ENCODE measurements at regions not wholly inside any gene's neighbourhood (a gene's known extent, or its start where the extent isn't known, plus 50 kb on each side); places are given as distances from the start of the nearest gene placed in this dataset.
A peak's percentile ranks its signal among the peaks of the same experiment; 100 is the strongest.

GRCh38 chr14:65949711-65950516 is 536.3 kb upstream of the CCDC196 start:
- ChIA-PET POLR2A (no interaction called here), CTCF (interaction anchor here (1.1 to 5.8 kb wide), 5 partner anchors 9 to 786 kb away, joined by 3 to 59 read pairs (median 3); no protein-coding TSS in a partner anchor)
- peak; percentile 23 for DNase-seq (ENCODE audit: extremely low spot score)
- TF ChIP-seq, protein P1, sequence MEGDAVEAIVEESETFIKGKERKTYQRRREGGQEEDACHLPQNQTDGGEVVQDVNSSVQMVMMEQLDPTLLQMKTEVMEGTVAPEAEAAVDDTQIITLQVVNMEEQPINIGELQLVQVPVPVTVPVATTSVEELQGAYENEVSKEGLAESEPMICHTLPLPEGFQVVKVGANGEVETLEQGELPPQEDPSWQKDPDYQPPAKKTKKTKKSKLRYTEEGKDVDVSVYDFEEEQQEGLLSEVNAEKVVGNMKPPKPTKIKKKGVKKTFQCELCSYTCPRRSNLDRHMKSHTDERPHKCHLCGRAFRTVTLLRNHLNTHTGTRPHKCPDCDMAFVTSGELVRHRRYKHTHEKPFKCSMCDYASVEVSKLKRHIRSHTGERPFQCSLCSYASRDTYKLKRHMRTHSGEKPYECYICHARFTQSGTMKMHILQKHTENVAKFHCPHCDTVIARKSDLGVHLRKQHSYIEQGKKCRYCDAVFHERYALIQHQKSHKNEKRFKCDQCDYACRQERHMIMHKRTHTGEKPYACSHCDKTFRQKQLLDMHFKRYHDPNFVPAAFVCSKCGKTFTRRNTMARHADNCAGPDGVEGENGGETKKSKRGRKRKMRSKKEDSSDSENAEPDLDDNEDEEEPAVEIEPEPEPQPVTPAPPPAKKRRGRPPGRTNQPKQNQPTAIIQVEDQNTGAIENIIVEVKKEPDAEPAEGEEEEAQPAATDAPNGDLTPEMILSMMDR (IDR thresholded peaks at IDR 0.05; ENCODE audit: control extremely low read depth, extremely low read depth, low read depth, missing control alignments) = no peak

DNA sequence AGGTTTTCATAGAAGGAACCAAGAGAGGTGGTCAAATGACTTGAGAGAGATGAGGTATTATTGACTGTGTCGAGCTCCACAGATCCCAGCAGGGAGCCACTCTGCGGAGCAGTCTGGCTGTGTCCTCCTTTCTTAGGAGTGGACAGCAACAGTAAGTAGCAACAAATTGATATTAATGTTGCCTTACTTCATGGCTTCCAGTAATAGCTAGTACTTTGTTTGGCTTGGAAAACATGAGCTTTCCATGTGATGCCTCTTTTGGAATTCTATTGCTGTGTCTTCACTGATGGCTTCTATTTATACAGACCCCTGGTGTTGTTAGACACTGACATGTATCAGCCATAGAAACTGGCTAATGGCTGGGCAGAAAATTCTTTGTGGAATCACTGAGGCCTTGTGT is 531.2 kb upstream of the CCDC196 start:
- ChIA-PET POLR2A (no interaction called here), CTCF (interaction anchor here (1.1 to 1.6 kb wide), 4 partner anchors 12 to 791 kb away, joined by 3 to 6 read pairs (median 4); no protein-coding TSS in a partner anchor)
- DNase-seq (ENCODE audit: extremely low spot score) = no peak
- TF ChIP-seq, protein P1 (IDR thresholded peaks at IDR 0.05; ENCODE audit: control extremely low read depth, extremely low read depth, low read depth, missing control alignments) = no peak

- POLR2A ChIA-PET = no interaction called here
- no peak for DNase-seq (ENCODE audit: extremely low spot score)
Observed at GRCh38 chr14:65957631-65958205, 528.5 kb upstream of the CCDC196 start.

DNA sequence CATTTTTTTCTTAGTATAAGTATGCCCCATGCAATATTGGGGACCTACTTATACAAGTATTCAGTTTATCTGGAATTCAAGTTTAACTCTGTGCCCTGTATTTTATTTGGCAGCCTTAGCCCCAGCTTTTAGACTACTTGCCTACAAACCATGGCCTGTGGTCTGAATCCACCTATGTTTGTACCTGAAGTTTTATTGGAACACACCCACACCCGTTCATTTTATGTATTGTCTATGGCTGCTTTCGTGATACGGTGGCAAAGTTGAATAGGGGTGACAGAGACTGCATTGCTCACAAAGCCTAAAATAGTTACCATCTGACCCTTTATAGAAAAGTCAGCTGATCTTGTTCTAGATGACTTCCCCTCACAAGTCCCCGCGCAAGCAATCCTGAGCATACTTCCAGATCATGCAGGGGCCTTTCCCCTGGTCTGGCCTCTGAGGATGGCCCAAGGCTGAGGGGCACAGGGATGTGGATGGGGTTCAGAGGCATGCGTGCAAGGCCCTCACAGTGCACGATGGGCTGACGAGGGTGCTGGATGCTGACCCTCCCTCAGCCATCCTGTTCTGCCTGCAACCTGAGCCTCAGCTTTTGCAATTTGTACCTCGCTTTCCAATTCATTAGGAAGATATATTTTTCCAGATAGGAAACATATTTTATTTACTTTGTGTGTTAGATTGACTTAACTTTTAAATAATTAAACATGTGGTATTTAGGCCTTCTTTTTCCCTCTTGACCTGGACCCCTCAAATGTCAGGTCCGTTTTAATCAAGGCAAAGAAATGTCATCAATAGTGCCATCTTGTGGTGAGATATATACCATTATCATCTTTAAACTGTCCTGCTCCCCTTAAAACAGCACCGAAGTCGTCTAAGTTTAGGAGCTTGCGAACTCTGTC is 527.3 kb upstream of the CCDC196 start:
- CTCF ChIA-PET = interaction anchor here (0.6 to 6.5 kb wide), 19 partner anchors 8 to 1001 kb away, joined by 3 to 68 read pairs (median 4); partner anchors contain the start of gene FUT8
- POLR2A ChIA-PET = no interaction called here
- TF ChIP-seq, protein P1 (IDR thresholded peaks at IDR 0.05; ENCODE audit: control extremely low read depth, extremely low read depth, low read depth, missing control alignments) = peak; percentile 55
- DNase-seq (ENCODE audit: extremely low spot score) = peak; percentile 48

More at GRCh38 chr14:65957631-65958205, 528.5 kb upstream of the CCDC196 start:
- CTCF ChIA-PET = interaction anchor here (1.0 to 6.5 kb wide), 6 partner anchors 7 to 794 kb away, joined by 3 to 68 read pairs (median 23); no protein-coding TSS in a partner anchor
- TF ChIP-seq, protein P1 (IDR thresholded peaks at IDR 0.05; ENCODE audit: control extremely low read depth, extremely low read depth, low read depth, missing control alignments) = no peak

DNA sequence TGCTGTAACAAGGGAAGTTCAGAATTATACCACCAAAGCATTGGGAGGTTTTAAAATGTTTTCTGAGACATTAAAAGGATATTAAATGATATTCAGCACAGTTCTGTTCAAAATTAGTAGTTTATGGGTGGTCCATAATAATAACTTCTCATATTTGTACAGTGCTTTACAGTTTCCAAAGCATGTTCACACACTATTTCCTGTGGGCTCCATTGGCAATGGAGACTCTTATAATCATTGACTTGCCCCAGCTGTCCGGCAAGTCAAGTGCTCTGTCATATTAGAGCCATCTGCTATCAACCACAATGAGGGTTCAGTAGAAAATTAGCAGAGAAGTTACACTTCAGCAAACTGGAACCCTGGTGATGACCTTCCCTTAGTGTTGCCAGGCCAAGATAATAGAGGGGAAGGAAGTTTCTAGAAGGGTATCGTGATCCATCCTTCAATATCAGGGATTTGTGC is 526.6 kb upstream of the CCDC196 start:
- TF ChIP-seq, protein P1 (IDR thresholded peaks at IDR 0.05; ENCODE audit: control extremely low read depth, extremely low read depth, low read depth, missing control alignments) = peak; percentile 4
- POLR2A ChIA-PET = no interaction called here

More for the DNA sequence above, 526.6 kb upstream of the CCDC196 start:
- DNase-seq (ENCODE audit: extremely low spot score) = no peak
- CTCF ChIA-PET = interaction anchor here (0.6 to 6.5 kb wide), 24 partner anchors 9 to 1001 kb away, joined by 3 to 68 read pairs (median 4); partner anchors contain the start of gene FUT8
